MCF 10A (cell line): ENCODE measurements at regions not wholly inside any gene's neighbourhood (a gene's known extent, or its start where the extent isn't known, plus 50 kb on each side); places are given as distances from the start of the nearest gene placed in this dataset.

ENCODE experiments used
- BruUV-seq: library from RNA; stranded (reverse); fragments of 400-500 nt; replicated peaks from 2 replicates; lab custom pipeline; 2021; lab: Mats Ljungman, UMichigan
- CTCF ChIA-PET: fragments of 300-600 bp; sonication (Branson Sonifier 250); formaldehyde crosslinking; extraction: SDS; loops from one replicate; lab custom pipeline; 2021; ENCODE audit warnings: antibody characterized with exemption, inconsistent platforms; lab: Yijun Ruan, JAX
- POLR2A ChIA-PET: fragments of 300-600, 350-650 bp; sonication (Branson Sonifier 250); formaldehyde crosslinking; extraction: SDS; loops from one replicate; lab custom pipeline; 2020; ENCODE audit warnings: antibody characterized with exemption, inconsistent platforms; lab: Yijun Ruan, JAX
- DNase-seq: peaks from one replicate; pipeline ENCODE4 v3.0.0-alpha.2; 2018; ENCODE audit not compliant: unreplicated experiment
- H3K27ac Mint-ChIP-seq: one replicate; pipeline ENCODE4 v1.8.0; 2022; ENCODE audit warnings: mild to moderate bottlenecking, low read depth, mixed read lengths; ENCODE audit not compliant: unreplicated experiment
- H3K27me3 Mint-ChIP-seq: one replicate; pipeline ENCODE4 v1.8.0; 2022; ENCODE audit warnings: mixed read lengths; ENCODE audit not compliant: insufficient read depth, unreplicated experiment
- H3K36me3 Mint-ChIP-seq: one replicate; pipeline ENCODE4 v1.8.0; 2022; ENCODE audit warnings: mild to moderate bottlenecking, moderate library complexity, mixed read lengths; ENCODE audit not compliant: insufficient read depth, unreplicated experiment
- H3K4me1 Mint-ChIP-seq: one replicate; pipeline ENCODE4 v1.8.0; 2022; ENCODE audit warnings: mixed read lengths; ENCODE audit not compliant: insufficient read depth, unreplicated experiment
- H3K4me3 Mint-ChIP-seq: one replicate; pipeline ENCODE4 v1.8.0; 2022; ENCODE audit warnings: mild to moderate bottlenecking, moderate library complexity, mixed read lengths; ENCODE audit not compliant: unreplicated experiment
- H3K9me3 Mint-ChIP-seq: one replicate; pipeline ENCODE4 v1.8.0; 2022; ENCODE audit warnings: mixed read lengths; ENCODE audit not compliant: unreplicated experiment
- intact Hi-C: fragments of 100-400 bp; cut with micrococcal nuclease; formaldehyde crosslinking; loops from 2 replicates; pipeline ENCODE4 v1.14.1; 2022
- TF ChIP-seq, protein P1 (sequence below): fragments of 200-600 bp; IDR thresholded peaks from one replicate; pipeline ENCODE4 v1.8.0; 2022; ENCODE audit warnings: antibody characterized with exemption, mild to moderate bottlenecking; ENCODE audit not compliant: unreplicated experiment

DNA sequence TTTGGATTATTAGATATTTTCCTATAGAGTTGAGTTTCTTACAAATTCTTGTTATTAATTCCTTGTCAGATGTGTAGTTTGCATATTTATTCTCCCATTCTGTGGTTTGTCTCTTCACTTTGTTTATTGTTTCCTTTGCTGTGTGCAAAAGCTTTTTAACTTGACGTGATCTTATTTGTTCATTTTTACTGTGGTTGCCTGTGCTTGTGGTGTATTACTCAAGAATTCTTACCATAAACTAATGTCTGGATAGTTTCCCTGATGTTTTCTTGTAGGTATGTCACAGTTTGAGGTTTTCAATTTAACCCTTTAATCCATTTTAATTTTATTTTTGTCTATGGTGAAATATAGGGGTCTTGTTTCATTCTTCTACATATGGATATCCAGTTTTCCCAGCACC lies 72.1 kb upstream of the LHX8 start:
- no peaks in the 10 kb centered on the region for H3K9me3 Mint-ChIP-seq
- no peak for DNase-seq

DNA sequence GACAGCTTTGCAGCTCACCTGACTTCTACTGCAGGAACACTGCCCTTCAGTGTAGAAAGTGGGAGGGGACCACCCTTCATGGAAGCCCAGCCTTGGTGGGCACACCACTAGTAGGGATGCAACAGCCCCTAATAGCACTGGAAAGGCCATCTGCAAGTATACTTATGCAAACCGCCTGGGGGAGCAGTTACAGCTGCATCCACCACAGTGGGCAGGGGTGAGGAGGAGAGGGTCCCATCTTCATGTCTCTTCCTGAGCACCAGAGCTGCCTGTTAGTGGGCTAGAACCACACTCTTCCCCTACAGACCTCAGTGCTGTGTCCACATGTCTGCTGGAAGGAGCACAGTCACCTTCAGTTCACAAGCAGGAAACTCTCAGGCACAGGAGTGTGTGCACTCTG lies 66.2 kb upstream of the LHX8 start:
- H3K9me3 Mint-ChIP-seq = no peaks in the 10 kb centered on the region
- no peak overlapping the region for H3K4me3 Mint-ChIP-seq
- H3K27ac Mint-ChIP-seq = no peak overlapping the region
- no peak for DNase-seq
- CTCF ChIA-PET = interaction anchor here (0.6 kb wide), 1 partner anchor 147 kb away, joined by 3 read pairs; no protein-coding TSS in a partner anchor
- H3K27me3 Mint-ChIP-seq = no peaks in the 10 kb centered on the region
- H3K36me3 Mint-ChIP-seq = no peaks in the 10 kb centered on the region
- POLR2A ChIA-PET = no interaction called here
- H3K4me1 Mint-ChIP-seq = no peaks in the 10 kb centered on the region
- TF ChIP-seq, protein P1, sequence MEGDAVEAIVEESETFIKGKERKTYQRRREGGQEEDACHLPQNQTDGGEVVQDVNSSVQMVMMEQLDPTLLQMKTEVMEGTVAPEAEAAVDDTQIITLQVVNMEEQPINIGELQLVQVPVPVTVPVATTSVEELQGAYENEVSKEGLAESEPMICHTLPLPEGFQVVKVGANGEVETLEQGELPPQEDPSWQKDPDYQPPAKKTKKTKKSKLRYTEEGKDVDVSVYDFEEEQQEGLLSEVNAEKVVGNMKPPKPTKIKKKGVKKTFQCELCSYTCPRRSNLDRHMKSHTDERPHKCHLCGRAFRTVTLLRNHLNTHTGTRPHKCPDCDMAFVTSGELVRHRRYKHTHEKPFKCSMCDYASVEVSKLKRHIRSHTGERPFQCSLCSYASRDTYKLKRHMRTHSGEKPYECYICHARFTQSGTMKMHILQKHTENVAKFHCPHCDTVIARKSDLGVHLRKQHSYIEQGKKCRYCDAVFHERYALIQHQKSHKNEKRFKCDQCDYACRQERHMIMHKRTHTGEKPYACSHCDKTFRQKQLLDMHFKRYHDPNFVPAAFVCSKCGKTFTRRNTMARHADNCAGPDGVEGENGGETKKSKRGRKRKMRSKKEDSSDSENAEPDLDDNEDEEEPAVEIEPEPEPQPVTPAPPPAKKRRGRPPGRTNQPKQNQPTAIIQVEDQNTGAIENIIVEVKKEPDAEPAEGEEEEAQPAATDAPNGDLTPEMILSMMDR = no peak
- intact Hi-C loops = no loop called here
- BruUV-seq = no TSS peak

More for the DNA sequence above, 72.1 kb upstream of the LHX8 start:
- intact Hi-C loops = no loop called here
- H3K36me3 Mint-ChIP-seq = no peaks in the 10 kb centered on the region
- H3K4me3 Mint-ChIP-seq = no peak overlapping the region
- no TSS peak for BruUV-seq
- TF ChIP-seq, protein P1 = no peak
- H3K27ac Mint-ChIP-seq = no peak overlapping the region
- ChIA-PET POLR2A (no interaction called here), CTCF (no interaction called here)
- no peaks in the 10 kb centered on the region for H3K4me1 Mint-ChIP-seq
- H3K27me3 Mint-ChIP-seq = no peaks in the 10 kb centered on the region

DNA sequence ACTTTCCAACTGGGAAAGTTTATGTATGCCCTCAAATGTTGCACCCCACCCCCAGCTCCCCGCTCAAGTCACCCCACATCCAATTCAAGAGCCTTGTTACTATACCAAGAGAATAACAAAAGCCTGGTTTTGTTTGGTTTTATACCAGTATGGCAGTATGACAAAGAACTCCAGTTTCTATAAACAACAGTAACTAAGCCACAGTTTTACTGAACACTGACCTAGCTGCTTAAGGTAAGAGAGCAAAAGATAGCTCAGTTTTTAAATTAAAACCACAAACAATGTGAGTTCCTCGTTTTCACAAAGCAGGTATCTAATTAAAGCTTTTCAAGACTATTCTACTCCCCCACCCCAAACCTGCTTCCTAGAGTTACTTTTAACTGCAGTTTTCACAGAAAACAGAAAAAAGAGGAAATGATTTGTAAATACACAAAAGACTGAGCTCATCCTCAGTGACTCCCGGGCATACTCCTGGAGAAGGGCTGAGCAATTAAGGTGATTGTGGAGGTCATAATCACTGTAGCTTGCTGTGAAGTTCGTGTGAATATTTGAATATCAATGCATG lies 59.3 kb upstream of the LHX8 start:
- no peak overlapping the region for H3K27ac Mint-ChIP-seq
- DNase-seq = no peak
- no peaks in the 10 kb centered on the region for H3K36me3 Mint-ChIP-seq
- no peaks in the 10 kb centered on the region for H3K9me3 Mint-ChIP-seq
- ChIA-PET POLR2A (interaction anchor here (0.6 kb wide), 1 partner anchor 121 kb away, joined by 3 read pairs; no protein-coding TSS in a partner anchor), CTCF (interaction anchor here (0.6 to 1.4 kb wide), 2 partner anchors 79 to 128 kb away, joined by 3 to 6 read pairs; no protein-coding TSS in a partner anchor)
- TF ChIP-seq, protein P1 = no peak
- no TSS peak for BruUV-seq
- no peak overlapping the region for H3K4me3 Mint-ChIP-seq
- intact Hi-C loops = no loop called here
- peaks cover 12% of the 10 kb centered on the region for H3K4me1 Mint-ChIP-seq
- H3K27me3 Mint-ChIP-seq = no peaks in the 10 kb centered on the region

DNA sequence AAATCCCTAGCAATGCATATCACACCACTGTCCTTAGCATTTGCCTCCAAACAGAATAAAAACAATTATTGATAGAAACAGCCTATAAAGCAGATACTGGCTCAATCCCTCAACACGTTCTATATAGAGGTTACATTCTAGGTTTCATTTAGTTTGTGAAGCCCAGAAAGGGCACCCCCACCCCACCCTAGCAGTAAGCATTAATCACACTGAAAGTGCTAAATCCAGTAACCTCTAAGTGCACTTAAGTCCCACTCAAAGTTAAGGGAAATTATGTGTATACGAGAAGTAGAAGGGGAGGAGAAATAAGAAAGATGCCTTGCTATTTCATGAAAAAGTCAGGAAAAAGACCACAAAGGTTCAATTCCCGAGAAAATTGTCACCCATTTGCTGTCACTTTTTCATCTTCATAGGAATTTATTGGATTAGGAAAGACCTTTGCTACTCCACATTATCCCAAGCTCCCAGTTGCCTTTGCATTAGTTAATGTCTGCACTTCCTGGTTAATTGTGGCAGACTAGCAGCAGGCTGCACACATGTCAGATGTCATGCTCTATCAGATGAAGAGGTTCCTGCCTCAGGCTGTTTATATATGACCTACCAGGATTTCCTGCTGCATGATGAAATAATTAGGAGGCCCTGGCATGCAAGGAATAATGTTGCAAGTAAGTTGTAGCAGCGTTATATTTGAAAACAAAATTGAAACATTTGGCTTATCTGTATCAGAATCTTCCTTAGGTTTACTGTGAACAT lies 54.5 kb upstream of the LHX8 start:
- intact Hi-C loops = no loop called here
- no peak overlapping the region for H3K27ac Mint-ChIP-seq
- peaks cover 23% of the 10 kb centered on the region for H3K4me1 Mint-ChIP-seq
- no TSS peak for BruUV-seq
- TF ChIP-seq, protein P1 = no peak
- ChIA-PET CTCF (interaction anchor here (0.7 kb wide), 1 partner anchor 1449 kb away, joined by 3 read pairs; no protein-coding TSS in a partner anchor), POLR2A (interaction anchor here (1.1 kb wide), 1 partner anchor 179 kb away, joined by 3 read pairs; no protein-coding TSS in a partner anchor)
- H3K9me3 Mint-ChIP-seq = no peaks in the 10 kb centered on the region
- H3K4me3 Mint-ChIP-seq = no peak overlapping the region
- peak; percentile 62 for DNase-seq
- no peaks in the 10 kb centered on the region for H3K27me3 Mint-ChIP-seq
- H3K36me3 Mint-ChIP-seq = no peaks in the 10 kb centered on the region
